GM12873 (cell line): ENCODE measurements at regions not wholly inside any gene's neighbourhood (a gene's known extent, or its start where the extent isn't known, plus 50 kb on each side); places are given as distances from the start of the nearest gene placed in this dataset.

Source experiments
- CTCF ChIP-seq: IDR thresholded peaks from 2 replicates; pipeline ENCODE4 v1.5.1; 2012; ENCODE audit warnings: low read depth, mild to moderate bottlenecking, moderate library complexity, low read length, control low read depth; ENCODE audit not compliant: insufficient read depth; ENCODE audit errors: missing control alignments

DNA sequence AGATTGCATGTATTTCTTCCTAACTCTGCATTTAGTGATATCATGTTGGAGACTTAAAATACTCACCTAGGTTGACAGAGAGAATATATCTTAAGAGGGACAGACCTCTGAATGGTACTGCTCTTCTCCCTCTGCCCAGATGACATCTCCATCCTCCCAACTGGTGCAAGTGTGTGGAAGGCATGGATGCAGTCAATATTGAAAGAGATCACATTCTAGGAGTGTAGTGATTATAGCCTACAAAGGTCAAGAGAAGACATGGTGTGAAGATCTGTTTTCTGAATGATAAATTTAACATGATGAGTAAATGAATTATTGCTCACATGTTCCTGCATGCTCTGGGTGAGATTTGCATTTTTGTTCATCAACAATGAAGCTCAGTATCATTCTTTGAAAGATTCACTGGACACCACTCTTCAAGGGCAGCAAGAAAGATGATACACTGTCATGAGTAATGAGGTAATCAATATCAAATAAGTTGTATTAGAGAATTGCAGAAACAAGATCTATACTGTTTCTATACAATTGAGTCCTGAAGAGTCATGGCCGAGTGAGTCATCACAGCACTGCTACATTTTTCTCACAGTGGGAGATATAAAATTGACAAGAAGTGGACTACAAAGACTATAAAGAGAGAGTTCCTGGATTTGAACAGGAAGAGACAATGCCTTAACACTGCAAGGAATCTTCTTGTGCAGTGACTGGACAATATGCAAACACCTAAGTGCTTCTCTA lies 183.3 kb upstream of the KRR1 start:
- no peak for TF ChIP-seq CTCF

GRCh38 chr12:75692876-75693275 lies 181.5 kb upstream of the KRR1 start:
- no peak for TF ChIP-seq CTCF

- no peak for TF ChIP-seq CTCF
These were observed 179.0 kb upstream of the KRR1 start for GRCh38 chr12:75690296-75690955.

GRCh38 chr12:75685617-75686225 lies 174.3 kb upstream of the KRR1 start:
- no peak for TF ChIP-seq CTCF

GRCh38 chr12:75684678-75685616 lies 173.5 kb upstream of the KRR1 start:
- TF ChIP-seq CTCF, result no peak

DNA sequence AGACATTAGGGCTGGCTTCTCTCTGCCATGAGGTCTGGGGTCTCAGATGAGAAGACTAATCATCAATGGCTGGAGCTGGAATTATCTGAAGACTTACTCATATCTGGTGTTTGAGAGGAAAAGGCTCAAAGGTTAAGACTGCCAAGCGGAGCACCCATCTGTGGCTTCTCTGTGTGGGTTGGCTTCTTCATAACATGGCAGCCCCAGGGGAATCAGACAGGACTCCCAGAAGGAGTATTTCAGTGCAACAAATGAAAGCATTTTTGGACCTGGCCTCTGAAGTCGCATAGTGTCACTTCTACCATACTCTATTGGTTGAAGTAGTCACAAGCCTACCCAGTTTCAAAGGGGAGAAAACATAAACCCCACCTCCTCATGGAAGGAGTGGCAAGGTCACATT lies 171.8 kb upstream of the KRR1 start:
- no peak for TF ChIP-seq CTCF
